Panc1 (cell line): ENCODE measurements at regions not wholly inside any gene's neighbourhood (a gene's known extent, or its start where the extent isn't known, plus 50 kb on each side); places are given as distances from the start of the nearest gene placed in this dataset.

ENCODE experiments used
- POLR2AphosphoS5 ChIP-seq: IDR thresholded peaks from 2 replicates; pipeline ENCODE4 v1.6.1; 2012; ENCODE audit warnings: mild to moderate bottlenecking, low read depth, low read length, moderate library complexity
- SIN3A ChIP-seq: IDR thresholded peaks from 2 replicates; pipeline ENCODE4 v1.6.1; 2012; ENCODE audit warnings: low read depth, mild to moderate bottlenecking, low read length, moderate library complexity, borderline replicate concordance; ENCODE audit not compliant: insufficient read depth
- TCF7L2 ChIP-seq: IDR thresholded peaks from 2 replicates; pipeline ENCODE4 v1.6.1; 2011; ENCODE audit warnings: mild to moderate bottlenecking, low read depth, low read length, inconsistent platforms
- TF ChIP-seq, protein P1 (sequence below): fragments of 450-650 bp; IDR thresholded peaks from 2 replicates; pipeline ENCODE4 v1.5.1; 2017; ENCODE audit warnings: mild to moderate bottlenecking

DNA sequence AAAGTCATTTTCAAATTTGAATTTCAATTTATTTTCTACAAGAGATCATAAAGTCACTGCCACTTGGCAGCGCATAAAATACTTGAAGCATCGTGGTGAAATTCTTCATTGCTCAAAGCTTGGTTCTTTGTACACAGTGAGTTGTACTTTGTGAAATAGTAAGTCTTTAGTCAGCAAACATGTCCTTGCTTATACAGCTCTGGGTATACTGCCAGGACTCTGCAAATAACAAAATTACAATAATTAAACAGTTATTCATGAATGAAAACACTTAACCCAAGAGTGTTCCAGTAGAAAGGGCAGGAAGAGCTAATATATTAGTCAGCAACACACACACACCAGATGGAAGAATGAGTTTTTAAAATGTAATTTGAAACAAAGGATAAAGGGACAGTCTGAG is 1300.9 kb upstream of the DIAPH2 start:
- TF ChIP-seq, protein P1, sequence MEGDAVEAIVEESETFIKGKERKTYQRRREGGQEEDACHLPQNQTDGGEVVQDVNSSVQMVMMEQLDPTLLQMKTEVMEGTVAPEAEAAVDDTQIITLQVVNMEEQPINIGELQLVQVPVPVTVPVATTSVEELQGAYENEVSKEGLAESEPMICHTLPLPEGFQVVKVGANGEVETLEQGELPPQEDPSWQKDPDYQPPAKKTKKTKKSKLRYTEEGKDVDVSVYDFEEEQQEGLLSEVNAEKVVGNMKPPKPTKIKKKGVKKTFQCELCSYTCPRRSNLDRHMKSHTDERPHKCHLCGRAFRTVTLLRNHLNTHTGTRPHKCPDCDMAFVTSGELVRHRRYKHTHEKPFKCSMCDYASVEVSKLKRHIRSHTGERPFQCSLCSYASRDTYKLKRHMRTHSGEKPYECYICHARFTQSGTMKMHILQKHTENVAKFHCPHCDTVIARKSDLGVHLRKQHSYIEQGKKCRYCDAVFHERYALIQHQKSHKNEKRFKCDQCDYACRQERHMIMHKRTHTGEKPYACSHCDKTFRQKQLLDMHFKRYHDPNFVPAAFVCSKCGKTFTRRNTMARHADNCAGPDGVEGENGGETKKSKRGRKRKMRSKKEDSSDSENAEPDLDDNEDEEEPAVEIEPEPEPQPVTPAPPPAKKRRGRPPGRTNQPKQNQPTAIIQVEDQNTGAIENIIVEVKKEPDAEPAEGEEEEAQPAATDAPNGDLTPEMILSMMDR = no peak
- no peak for TF ChIP-seq POLR2AphosphoS5
- TF ChIP-seq TCF7L2 = no peak
- no peak for TF ChIP-seq SIN3A
